CD4-positive, alpha-beta T cell treated with Interleukin-1 beta for 1 hour (primary cell): ENCODE measurements at regions not wholly inside any gene's neighbourhood (a gene's known extent, or its start where the extent isn't known, plus 50 kb on each side); places are given as distances from the start of the nearest gene placed in this dataset.
"Not testable (repeated sequence)": the region's sequence is repeated elsewhere in the genome, so short reads cannot be mapped to it uniquely, and the experiment has no call there.

Source experiments
- DNase-seq, 2 donors: peaks; one replicate each; pipeline ENCODE4 v3.0.0-alpha.2; 2020 to 2022

- not testable (repeated sequence) for DNase-seq
Observed at GRCh38 chr17:71617767-71618166, 503.1 kb upstream of the SOX9 start.

DNA sequence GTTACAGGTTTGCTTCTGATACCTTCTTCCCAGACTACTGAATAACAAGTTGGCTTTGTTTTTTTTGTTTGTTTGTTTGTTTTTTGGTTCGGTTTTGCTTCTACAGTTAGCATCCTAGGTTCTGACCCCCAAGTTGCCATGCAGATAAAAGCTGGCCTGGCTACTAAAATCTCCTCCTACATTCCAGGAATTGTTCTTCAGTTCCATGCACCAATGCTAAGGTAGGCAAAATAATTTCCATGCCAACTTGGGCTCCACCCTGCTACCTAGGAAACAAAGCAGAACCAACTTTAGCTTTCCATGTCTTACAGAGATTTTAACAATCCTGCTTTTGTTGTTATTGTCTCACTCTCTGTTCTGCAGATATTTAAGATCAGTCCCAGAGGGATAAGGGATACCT lies 495.5 kb upstream of the SOX9 start:
- DNase-seq = no peak

- DNase-seq = no peak
Observed at GRCh38 chr17:71628306-71628705, 492.5 kb upstream of the SOX9 start.

DNA sequence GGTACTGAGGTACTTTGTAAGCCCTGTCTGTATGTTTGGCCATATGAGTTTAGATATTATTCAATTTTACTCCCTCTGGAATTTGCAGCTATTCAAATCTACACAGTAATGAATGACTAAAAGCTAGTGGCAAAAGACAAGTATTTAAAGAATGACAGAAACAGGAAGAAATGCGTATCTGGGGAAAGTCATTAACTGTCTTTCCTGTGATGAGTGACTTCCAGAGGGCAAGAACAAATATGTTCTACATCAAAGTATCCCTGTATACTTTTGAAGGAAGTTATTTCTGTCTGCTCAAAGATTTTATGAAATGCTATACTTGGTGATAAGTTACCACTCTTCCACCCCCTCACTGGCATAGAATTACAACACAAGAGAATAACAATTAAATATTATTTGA lies 489.3 kb upstream of the SOX9 start:
- DNase-seq = no peak

- no peak for DNase-seq
Observed at GRCh38 chr17:71632328-71632727, 488.5 kb upstream of the SOX9 start.

GRCh38 chr17:71633391-71633849 lies 487.4 kb upstream of the SOX9 start:
- DNase-seq = no peak

DNA sequence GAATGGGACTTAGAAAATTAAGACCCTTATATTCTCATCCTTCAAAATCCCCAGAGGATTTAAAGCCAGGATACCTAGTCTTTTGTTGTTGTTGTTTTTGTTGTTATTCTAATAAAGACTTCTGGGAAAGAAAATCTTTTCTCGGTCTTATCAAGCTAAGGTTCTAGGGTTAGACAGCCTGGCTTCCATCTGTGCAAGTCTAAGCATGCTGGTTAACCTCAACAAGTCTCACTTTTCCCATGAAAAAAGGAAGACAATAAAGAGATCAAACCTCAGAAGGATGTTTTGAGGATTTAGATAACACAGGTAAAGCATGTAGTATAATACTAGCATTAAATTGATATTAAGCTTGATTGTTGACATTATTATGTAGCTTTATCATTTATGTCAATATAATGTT lies 486.4 kb upstream of the SOX9 start:
- no peak for DNase-seq

DNA sequence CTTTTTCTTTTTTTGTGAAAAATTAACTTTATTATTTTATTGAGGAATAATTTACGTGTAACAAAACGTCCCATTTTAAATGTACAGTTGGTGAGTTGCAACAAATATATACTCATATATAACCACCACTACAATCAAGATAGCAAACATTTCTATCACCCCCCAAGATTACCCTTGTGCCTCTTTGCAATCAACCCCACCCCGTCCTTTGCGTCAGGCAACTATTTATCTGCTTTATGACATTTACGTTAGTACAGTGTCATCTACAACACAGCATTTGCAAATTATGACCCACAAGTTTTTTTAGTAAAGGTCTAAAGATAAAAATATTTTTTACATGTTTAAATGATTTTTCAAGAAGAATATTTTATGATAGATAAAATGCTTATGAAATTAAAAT lies 485.6 kb upstream of the SOX9 start:
- DNase-seq = no peak

GRCh38 chr17:71636644-71637043 lies 484.2 kb upstream of the SOX9 start:
- DNase-seq = no peak

DNA sequence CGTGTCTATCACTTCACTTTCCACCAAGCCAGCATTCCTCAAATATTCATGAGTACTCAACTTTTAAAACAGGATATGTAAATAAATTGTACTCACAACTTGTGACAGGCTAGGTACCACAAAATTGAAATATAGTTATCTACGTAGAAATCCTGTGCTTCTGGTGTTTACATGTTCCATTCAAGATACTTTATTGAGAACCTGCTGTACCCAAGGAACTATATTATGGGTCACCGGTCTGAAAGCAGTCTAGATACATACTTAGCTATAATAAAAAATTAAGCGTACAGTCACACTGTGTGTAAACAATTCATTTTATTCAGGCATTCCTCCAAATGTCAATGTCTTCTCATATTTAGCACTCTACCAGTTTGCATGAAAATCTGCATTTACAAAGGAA lies 482.2 kb upstream of the SOX9 start:
- DNase-seq = no peak

DNA sequence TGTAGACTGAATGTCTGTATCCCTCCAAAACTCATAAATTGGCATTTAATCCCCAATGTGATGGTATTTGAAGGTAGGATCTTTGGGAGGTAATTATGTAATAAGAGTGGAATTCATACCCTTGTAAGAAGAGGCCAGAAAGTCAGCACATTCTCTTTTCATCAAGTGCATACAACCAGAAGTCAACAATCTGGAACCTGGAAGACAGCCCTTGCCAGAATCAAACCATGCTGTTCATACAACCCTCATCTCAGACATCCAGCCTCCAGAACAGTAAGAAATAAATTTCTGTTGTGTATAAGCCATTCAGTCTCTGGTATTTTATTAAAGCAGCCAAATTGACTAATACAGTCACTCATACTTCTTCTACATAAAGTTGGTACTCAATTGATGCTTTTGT lies 481.0 kb upstream of the SOX9 start:
- no peak for DNase-seq

DNA sequence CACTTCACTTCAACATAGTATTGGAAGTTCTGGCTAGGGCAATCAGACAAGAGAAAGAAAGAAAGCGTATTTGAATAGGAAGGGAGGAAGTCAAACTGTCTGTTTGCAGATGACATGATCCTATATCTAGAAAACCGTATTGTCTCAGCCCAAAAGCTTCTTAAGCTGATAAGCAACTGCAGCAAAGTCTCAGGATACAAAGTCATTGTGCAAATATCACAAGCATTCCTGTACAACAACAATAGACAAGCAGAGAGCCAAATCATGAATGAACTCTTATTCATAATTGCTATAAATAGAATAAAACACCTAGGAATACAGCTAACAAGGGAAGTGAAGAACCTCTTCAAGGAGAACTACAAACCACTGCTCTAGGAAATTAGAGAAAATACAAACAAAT lies 473.9 kb upstream of the SOX9 start:
- not testable (repeated sequence) for DNase-seq

DNA sequence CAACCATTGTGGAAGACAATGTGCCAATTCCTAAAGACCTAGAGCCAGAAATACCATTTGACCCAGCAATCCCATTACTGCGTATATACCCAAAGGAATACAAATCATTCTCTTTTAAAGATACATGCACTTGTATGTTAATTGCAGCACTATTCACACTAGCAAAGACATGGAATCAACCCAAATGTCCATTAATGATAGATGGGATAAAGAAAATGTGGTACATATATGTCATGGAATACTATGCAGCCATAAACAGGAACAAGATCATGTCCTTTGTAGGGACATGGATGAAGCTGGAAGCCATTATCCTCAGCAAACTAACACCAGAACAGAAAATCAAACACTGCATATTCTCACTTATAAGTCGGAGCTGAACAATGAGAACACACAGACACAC lies 472.5 kb upstream of the SOX9 start:
- DNase-seq = not testable (repeated sequence)

DNA sequence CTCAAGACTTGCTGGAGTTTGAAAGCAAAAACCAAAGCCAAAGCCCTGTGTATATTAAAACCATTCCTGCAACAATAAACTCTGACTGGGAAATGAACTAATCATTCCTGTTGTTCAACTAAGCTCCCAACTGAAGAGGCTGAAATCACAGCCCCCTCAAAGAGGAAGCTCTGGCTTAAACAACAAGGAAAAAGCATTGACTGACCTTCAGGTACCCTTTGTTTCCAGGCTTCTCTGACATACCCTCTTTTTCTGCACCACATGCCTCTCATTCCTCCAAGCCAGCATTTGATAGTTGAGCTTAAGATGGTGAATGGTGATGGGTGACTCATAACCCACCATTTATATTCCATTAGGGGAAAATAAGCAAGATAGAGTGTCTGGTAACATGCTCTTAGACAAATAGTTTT lies 470.9 kb upstream of the SOX9 start:
- no peak for DNase-seq

- no peak for DNase-seq
Observed at GRCh38 chr17:71655542-71655941, 465.3 kb upstream of the SOX9 start.

GRCh38 chr17:71656964-71657858 lies 463.6 kb upstream of the SOX9 start:
- no peak for DNase-seq

DNA sequence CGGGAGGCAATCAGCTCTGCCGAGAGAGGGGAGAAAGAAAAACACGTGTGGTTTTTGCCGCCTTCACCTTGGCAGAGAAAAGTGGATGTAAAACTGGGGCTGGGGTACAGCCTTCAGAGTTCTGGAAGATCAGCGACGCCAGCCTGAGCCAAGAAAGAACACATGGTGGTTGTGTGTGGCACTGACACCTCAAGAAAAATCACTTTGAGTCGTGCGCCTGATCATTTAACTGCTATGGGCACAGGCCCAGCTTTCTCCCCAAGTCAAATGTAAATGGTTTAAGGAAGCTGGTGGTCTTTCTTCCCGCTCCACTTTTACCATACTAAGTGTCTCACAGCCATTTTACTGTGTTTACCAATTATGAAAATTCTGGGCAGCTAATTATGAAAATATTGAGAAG lies 461.8 kb upstream of the SOX9 start:
- DNase-seq = no peak

GRCh38 chr17:71664861-71665260 lies 456.0 kb upstream of the SOX9 start:
- DNase-seq = no peak

GRCh38 chr17:71666047-71666446 lies 454.8 kb upstream of the SOX9 start:
- DNase-seq = no peak

GRCh38 chr17:71667661-71668060 lies 453.2 kb upstream of the SOX9 start:
- no peak for DNase-seq

GRCh38 chr17:71668807-71669206 lies 452.0 kb upstream of the SOX9 start:
- DNase-seq = no peak

GRCh38 chr17:71677439-71677838 lies 443.4 kb upstream of the SOX9 start:
- no peak for DNase-seq

- DNase-seq = no peak
Observed at GRCh38 chr17:71679832-71680231, 441.0 kb upstream of the SOX9 start.

- no peak for DNase-seq
Observed at GRCh38 chr17:71681427-71682173, 439.2 kb upstream of the SOX9 start.
